ENCODE measurements at regions not wholly inside any gene's neighbourhood (a gene's known extent, or its start where the extent isn't known, plus 50 kb on each side); places are given as distances from the start of the nearest gene placed in this dataset.

- TF ChIP-seq YY1 (IDR thresholded peaks at IDR 0.05; ENCODE audit: low read depth) (no peak), TEAD4 (IDR thresholded peaks at IDR 0.05) (no peak), CREB1 (IDR thresholded peaks at IDR 0.05; ENCODE audit: low read depth) (no peak), EGR1 (IDR thresholded peaks at IDR 0.05) (no peak), ZBTB7A (IDR thresholded peaks at IDR 0.05; ENCODE audit: low read depth) (no peak), FOXM1 (IDR thresholded peaks at IDR 0.05; ENCODE audit: borderline replicate concordance, low read depth) (no peak)
- TF ChIP-seq, protein P1, sequence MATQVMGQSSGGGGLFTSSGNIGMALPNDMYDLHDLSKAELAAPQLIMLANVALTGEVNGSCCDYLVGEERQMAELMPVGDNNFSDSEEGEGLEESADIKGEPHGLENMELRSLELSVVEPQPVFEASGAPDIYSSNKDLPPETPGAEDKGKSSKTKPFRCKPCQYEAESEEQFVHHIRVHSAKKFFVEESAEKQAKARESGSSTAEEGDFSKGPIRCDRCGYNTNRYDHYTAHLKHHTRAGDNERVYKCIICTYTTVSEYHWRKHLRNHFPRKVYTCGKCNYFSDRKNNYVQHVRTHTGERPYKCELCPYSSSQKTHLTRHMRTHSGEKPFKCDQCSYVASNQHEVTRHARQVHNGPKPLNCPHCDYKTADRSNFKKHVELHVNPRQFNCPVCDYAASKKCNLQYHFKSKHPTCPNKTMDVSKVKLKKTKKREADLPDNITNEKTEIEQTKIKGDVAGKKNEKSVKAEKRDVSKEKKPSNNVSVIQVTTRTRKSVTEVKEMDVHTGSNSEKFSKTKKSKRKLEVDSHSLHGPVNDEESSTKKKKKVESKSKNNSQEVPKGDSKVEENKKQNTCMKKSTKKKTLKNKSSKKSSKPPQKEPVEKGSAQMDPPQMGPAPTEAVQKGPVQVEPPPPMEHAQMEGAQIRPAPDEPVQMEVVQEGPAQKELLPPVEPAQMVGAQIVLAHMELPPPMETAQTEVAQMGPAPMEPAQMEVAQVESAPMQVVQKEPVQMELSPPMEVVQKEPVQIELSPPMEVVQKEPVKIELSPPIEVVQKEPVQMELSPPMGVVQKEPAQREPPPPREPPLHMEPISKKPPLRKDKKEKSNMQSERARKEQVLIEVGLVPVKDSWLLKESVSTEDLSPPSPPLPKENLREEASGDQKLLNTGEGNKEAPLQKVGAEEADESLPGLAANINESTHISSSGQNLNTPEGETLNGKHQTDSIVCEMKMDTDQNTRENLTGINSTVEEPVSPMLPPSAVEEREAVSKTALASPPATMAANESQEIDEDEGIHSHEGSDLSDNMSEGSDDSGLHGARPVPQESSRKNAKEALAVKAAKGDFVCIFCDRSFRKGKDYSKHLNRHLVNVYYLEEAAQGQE (IDR thresholded peaks at IDR 0.05; ENCODE audit: low read depth) = no peak
- TF ChIP-seq, protein P2, sequence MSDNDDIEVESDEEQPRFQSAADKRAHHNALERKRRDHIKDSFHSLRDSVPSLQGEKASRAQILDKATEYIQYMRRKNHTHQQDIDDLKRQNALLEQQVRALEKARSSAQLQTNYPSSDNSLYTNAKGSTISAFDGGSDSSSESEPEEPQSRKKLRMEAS (IDR thresholded peaks at IDR 0.05) = no peak
Measured at GRCh38 chr3:76400141-76400540, 614.8 kb upstream of the ZNF717 start.
